HL-60 (cell line): ENCODE measurements at regions not wholly inside any gene's neighbourhood (a gene's known extent, or its start where the extent isn't known, plus 50 kb on each side); places are given as distances from the start of the nearest gene placed in this dataset.

Experiments used
- DNase-seq, 2 experiments: peaks; one replicate each; pipeline ENCODE4 v3.0.0-alpha.2; 2010 to 2020; ENCODE audit warnings: low read depth in 1 of 2, low spot score in 1 of 2
- H3K27ac ChIP-seq: fragments of 250-450 bp; sonication (Bioruptor Pico); replicated peaks from 2 replicates; pipeline ENCODE4 v1.5.1; 2020; ENCODE audit warnings: mild to moderate bottlenecking, moderate library complexity
- H3K27me3 ChIP-seq: fragments of 250-450 bp; sonication (Bioruptor Pico); 2 replicates; pipeline ENCODE4 v1.5.1; 2021; ENCODE audit warnings: mild to moderate bottlenecking, moderate library complexity; ENCODE audit not compliant: insufficient read depth, poor library complexity, severe bottlenecking
- H3K4me3 ChIP-seq: replicated peaks from 2 replicates; pipeline ENCODE4 v1.5.1; 2011; ENCODE audit warnings: mild to moderate bottlenecking, control low read depth, low read length; ENCODE audit not compliant: insufficient read depth
- GABPA ChIP-seq: IDR thresholded peaks from 2 replicates; pipeline ENCODE4 v1.6.1; 2012; ENCODE audit warnings: low read depth
- POLR2AphosphoS5 ChIP-seq: IDR thresholded peaks from 2 replicates; pipeline ENCODE4 v1.6.1; 2012; ENCODE audit warnings: low read depth
- REST ChIP-seq: IDR thresholded peaks from 2 replicates; pipeline ENCODE4 v1.6.1; 2012; ENCODE audit warnings: low read depth; ENCODE audit not compliant: insufficient replicate concordance
- SPI1 ChIP-seq: IDR thresholded peaks from 2 replicates; pipeline ENCODE4 v1.6.1; 2012; ENCODE audit warnings: low read depth, mild to moderate bottlenecking, borderline replicate concordance
- TF ChIP-seq, protein P1 (sequence below): IDR thresholded peaks from one replicate; pipeline ENCODE4 v1.5.1; 2011; ENCODE audit warnings: low read length, control low read depth, inconsistent platforms; ENCODE audit not compliant: insufficient read depth

- DNase-seq, result no peak
- no peak overlapping the region for H3K27ac ChIP-seq
- no peak for TF ChIP-seq POLR2AphosphoS5
- TF ChIP-seq, protein P1, sequence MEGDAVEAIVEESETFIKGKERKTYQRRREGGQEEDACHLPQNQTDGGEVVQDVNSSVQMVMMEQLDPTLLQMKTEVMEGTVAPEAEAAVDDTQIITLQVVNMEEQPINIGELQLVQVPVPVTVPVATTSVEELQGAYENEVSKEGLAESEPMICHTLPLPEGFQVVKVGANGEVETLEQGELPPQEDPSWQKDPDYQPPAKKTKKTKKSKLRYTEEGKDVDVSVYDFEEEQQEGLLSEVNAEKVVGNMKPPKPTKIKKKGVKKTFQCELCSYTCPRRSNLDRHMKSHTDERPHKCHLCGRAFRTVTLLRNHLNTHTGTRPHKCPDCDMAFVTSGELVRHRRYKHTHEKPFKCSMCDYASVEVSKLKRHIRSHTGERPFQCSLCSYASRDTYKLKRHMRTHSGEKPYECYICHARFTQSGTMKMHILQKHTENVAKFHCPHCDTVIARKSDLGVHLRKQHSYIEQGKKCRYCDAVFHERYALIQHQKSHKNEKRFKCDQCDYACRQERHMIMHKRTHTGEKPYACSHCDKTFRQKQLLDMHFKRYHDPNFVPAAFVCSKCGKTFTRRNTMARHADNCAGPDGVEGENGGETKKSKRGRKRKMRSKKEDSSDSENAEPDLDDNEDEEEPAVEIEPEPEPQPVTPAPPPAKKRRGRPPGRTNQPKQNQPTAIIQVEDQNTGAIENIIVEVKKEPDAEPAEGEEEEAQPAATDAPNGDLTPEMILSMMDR, result no peak
- no peak for TF ChIP-seq SPI1
- TF ChIP-seq GABPA, result no peak
- TF ChIP-seq REST, result no peak
These were observed 202.7 kb upstream of the GPC6 start for GRCh38 chr13:93023929-93024328.

GRCh38 chr13:93025984-93026383 is 200.6 kb upstream of the GPC6 start:
- no peak overlapping the region for H3K27ac ChIP-seq
- TF ChIP-seq, protein P1, result no peak
- DNase-seq, result no peak
- no peaks in the 10 kb centered on the region for H3K27me3 ChIP-seq
- H3K4me3 ChIP-seq, result no peak overlapping the region

More at GRCh38 chr13:93023929-93024328, 202.7 kb upstream of the GPC6 start:
- Histone ChIP-seq H3K4me3 (no peak overlapping the region), H3K27me3 (no peaks in the 10 kb centered on the region)

DNA sequence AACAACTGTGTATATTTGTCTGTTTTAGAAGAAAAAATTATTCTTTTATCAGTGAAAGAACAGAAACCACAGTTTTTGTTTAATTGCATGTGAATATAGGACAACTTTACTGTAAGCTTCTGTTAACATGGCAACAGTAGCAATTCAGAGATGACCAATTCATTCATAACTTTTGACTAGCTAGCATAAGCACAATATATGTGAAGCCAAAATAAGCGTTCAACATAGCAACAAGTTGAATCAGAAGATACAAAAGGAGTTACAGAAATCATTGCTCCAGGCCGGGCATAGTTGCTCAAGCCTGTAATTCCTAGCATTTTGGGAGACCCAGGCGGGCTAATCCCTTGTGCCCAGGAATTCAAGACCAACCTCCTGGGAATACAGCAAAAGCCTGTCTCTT is 197.1 kb upstream of the GPC6 start:
- no peak for DNase-seq
- Histone ChIP-seq H3K4me3 (no peak overlapping the region), H3K27ac (no peak overlapping the region), H3K27me3 (no peaks in the 10 kb centered on the region)
- TF ChIP-seq POLR2AphosphoS5, result no peak
- TF ChIP-seq, protein P1, result no peak
- TF ChIP-seq GABPA, result no peak
- TF ChIP-seq REST, result no peak
- TF ChIP-seq SPI1, result no peak

GRCh38 chr13:93036380-93036779 is 190.2 kb upstream of the GPC6 start:
- no peak overlapping the region for H3K27ac ChIP-seq
- no peak for DNase-seq
- TF ChIP-seq REST, result no peak
- TF ChIP-seq POLR2AphosphoS5, result no peak
- TF ChIP-seq SPI1, result no peak
- no peak for TF ChIP-seq GABPA
- TF ChIP-seq, protein P1, result no peak

More at GRCh38 chr13:93036380-93036779, 190.2 kb upstream of the GPC6 start:
- Histone ChIP-seq H3K27me3 (no peaks in the 10 kb centered on the region), H3K4me3 (no peak overlapping the region)
